HEK293 (cell line): ENCODE measurements at regions not wholly inside any gene's neighbourhood (a gene's known extent, or its start where the extent isn't known, plus 50 kb on each side); places are given as distances from the start of the nearest gene placed in this dataset.

Source experiments
- TCF7L2 ChIP-seq: IDR thresholded peaks from 2 replicates; pipeline ENCODE4 v1.6.1; 2011; ENCODE audit warnings: low read depth, mild to moderate bottlenecking, inconsistent platforms, low read length, moderate library complexity, borderline replicate concordance
- ZNF175 ChIP-seq: fragments of 450-650 bp; formaldehyde crosslinking; IDR thresholded peaks from 2 replicates; pipeline ENCODE4 v1.5.1; 2016; ENCODE audit warnings: missing biosample characterization, missing genetic modification characterization
- TF ChIP-seq, protein P1 (sequence below): fragments of 450-650 bp; formaldehyde crosslinking; IDR thresholded peaks from 2 replicates; pipeline ENCODE4 v1.5.1; 2016; ENCODE audit warnings: missing biosample characterization, missing genetic modification characterization

DNA sequence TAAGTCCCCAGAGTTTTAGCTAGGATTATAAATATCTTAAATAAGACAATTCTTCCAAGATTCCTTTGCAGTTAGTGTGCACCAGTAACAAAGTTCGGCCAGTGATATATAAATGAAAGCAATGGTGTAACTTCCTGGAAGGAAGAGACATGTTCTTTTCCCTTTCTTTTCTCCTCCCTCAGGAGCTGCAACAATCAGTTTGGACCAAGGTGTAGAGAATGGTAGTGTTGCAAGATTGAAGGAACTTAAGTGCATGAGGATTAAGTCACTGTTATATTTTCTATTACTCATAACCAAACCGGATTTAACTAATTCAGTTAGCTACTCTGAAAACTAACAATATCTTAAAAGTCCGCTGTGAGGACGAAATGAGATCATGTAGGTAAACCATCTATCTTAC lies 68.9 kb upstream of the KCNJ16 start:
- no peak for TF ChIP-seq TCF7L2
- TF ChIP-seq, protein P1, sequence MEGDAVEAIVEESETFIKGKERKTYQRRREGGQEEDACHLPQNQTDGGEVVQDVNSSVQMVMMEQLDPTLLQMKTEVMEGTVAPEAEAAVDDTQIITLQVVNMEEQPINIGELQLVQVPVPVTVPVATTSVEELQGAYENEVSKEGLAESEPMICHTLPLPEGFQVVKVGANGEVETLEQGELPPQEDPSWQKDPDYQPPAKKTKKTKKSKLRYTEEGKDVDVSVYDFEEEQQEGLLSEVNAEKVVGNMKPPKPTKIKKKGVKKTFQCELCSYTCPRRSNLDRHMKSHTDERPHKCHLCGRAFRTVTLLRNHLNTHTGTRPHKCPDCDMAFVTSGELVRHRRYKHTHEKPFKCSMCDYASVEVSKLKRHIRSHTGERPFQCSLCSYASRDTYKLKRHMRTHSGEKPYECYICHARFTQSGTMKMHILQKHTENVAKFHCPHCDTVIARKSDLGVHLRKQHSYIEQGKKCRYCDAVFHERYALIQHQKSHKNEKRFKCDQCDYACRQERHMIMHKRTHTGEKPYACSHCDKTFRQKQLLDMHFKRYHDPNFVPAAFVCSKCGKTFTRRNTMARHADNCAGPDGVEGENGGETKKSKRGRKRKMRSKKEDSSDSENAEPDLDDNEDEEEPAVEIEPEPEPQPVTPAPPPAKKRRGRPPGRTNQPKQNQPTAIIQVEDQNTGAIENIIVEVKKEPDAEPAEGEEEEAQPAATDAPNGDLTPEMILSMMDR (tag by site-specific recombination) = no peak
- TF ChIP-seq ZNF175 (tag by site-specific recombination) = no peak
